Thyroid gland (tissue), 4 donors: ENCODE measurements at regions not wholly inside any gene's neighbourhood (a gene's known extent, or its start where the extent isn't known, plus 50 kb on each side); places are given as distances from the start of the nearest gene placed in this dataset.
"Not testable (repeated sequence)": the region's sequence is repeated elsewhere in the genome, so short reads cannot be mapped to it uniquely, and the experiment has no call there.

Experiments used
- DNase-seq, 2 donors: peaks; one replicate each; pipeline ENCODE4 v3.0.0-alpha.2; 2019
- H3K27ac ChIP-seq, 3 donors: fragments of 200-600 bp; sonication (generic); 1 replicate in 2 of 3; 2 replicates in 1 of 3; pipeline ENCODE4 v1.5.1; 2016 to 2019; ENCODE audit warnings: mild to moderate bottlenecking in 1 of 3, moderate library complexity in 1 of 3
- H3K27me3 ChIP-seq: fragments of 200-600 bp; sonication (generic); one replicate; pipeline ENCODE4 v1.5.1; 2019
- H3K36me3 ChIP-seq, 2 donors: fragments of 200-600 bp; sonication (generic); one replicate each; pipeline ENCODE4 v1.5.1; 2016 to 2019
- H3K4me1 ChIP-seq, 2 donors: fragments of 200-600 bp; sonication (generic); one replicate each; pipeline ENCODE4 v1.5.1; 2017 to 2019
- H3K4me3 ChIP-seq, 3 donors: fragments of 200-600 bp; sonication (generic); replicated peaks in 1 of 3; 1 replicate in 2 of 3; 2 replicates in 1 of 3; pipeline ENCODE4 v1.5.1; 2016; ENCODE audit warnings: mild to moderate bottlenecking in 1 of 3
- H3K9me3 ChIP-seq: fragments of 200-600 bp; sonication (generic); one replicate; pipeline ENCODE4 v1.5.1; 2017
- POLR2A ChIP-seq, 2 donors: fragments of 450-650 bp; IDR thresholded peaks; one replicate each; pipeline ENCODE4 v1.6.1; 2017; ENCODE audit warnings: antibody characterized with exemption in 2 of 2, mild to moderate bottlenecking in 2 of 2, moderate library complexity in 1 of 2
- WGBS, 2 donors: methylation state at CpG; one replicate each; pipeline ENCODE4 v1.1.5; 2017; 5-methylcytosine and 5-hydroxymethylcytosine counted together
- intact Hi-C: fragments of 100-400 bp; cut with DNase I; formaldehyde crosslinking; loops from one replicate; pipeline ENCODE4 v1.15.1; 2023
- TF ChIP-seq, protein P1 (sequence below), 6 experiments: fragments of 200-600 bp in 3 of 6; fragments of 450-650 bp in 3 of 6; sonication (generic) in 3 of 6; IDR thresholded peaks; one replicate each; pipeline ENCODE4 v1.5.1; 2016 to 2019; ENCODE audit warnings: antibody characterized with exemption in 6 of 6, mild to moderate bottlenecking in 2 of 6, inconsistent platforms in 1 of 6, moderate library complexity in 1 of 6

DNA sequence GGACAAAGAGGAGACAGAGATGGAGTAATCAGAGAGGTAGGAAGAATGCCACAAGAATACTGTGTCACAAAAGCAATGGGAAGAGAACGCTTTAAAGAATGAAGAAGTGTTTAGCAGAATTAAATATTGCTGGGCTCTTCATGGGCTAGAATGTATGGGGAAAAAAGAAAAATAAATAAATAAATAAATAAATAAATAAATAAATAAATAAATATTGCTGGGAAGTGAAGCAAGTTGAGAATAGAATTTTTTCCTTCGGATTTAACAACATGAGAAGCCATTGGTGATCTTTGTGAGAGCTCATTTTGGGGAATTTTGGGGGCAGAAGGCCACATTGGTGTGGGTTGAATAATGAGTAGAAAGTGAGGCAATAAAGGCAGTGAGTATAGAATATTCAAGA lies 59.7 kb upstream of the FRMPD3 start:
- no peaks in the 10 kb centered on the region for H3K4me1 ChIP-seq
- 83 to 91% methylated on average over 2 of the region's 2 CpGs for WGBS, 2 donors
- no peaks in the 10 kb centered on the region for H3K9me3 ChIP-seq
- intact Hi-C loops, result no loop called here
- DNase-seq, result no peak
- no peaks in the 10 kb centered on the region for H3K27me3 ChIP-seq
- no peaks in the 10 kb centered on the region for H3K36me3 ChIP-seq
- no peak overlapping the region for H3K27ac ChIP-seq
- TF ChIP-seq POLR2A (IDR thresholded peaks at IDR 0.05), result no peak
- TF ChIP-seq, protein P1, sequence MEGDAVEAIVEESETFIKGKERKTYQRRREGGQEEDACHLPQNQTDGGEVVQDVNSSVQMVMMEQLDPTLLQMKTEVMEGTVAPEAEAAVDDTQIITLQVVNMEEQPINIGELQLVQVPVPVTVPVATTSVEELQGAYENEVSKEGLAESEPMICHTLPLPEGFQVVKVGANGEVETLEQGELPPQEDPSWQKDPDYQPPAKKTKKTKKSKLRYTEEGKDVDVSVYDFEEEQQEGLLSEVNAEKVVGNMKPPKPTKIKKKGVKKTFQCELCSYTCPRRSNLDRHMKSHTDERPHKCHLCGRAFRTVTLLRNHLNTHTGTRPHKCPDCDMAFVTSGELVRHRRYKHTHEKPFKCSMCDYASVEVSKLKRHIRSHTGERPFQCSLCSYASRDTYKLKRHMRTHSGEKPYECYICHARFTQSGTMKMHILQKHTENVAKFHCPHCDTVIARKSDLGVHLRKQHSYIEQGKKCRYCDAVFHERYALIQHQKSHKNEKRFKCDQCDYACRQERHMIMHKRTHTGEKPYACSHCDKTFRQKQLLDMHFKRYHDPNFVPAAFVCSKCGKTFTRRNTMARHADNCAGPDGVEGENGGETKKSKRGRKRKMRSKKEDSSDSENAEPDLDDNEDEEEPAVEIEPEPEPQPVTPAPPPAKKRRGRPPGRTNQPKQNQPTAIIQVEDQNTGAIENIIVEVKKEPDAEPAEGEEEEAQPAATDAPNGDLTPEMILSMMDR (IDR thresholded peaks at IDR 0.05), result no peak
- H3K4me3 ChIP-seq, result no peak overlapping the region

DNA sequence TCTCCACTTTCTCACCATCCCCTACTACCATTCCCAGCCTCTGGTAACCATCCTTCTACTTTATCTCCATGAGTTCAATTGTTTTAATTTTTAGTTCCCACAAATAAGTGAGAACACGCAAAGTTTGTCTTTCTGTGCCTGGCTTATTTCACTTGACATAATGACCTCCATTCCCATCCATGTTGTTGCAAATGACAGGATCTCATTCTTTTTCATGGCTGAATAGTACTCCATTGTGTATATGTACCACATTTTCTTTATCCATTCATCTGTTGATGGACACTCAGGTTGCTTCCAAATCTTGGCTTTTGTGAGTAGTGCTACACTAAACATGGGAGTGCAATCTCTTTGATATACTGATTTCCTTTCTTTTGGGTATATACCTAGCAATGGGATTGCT lies 55.8 kb upstream of the FRMPD3 start:
- H3K27ac ChIP-seq, H3K4me3 ChIP-seq, H3K4me1 ChIP-seq, H3K9me3 ChIP-seq, DNase-seq, H3K27me3 ChIP-seq, H3K36me3 ChIP-seq, intact Hi-C loops: not testable (repeated sequence)
- WGBS, 2 donors, result 100% methylated on average over 1 of the region's 1 CpG

DNA sequence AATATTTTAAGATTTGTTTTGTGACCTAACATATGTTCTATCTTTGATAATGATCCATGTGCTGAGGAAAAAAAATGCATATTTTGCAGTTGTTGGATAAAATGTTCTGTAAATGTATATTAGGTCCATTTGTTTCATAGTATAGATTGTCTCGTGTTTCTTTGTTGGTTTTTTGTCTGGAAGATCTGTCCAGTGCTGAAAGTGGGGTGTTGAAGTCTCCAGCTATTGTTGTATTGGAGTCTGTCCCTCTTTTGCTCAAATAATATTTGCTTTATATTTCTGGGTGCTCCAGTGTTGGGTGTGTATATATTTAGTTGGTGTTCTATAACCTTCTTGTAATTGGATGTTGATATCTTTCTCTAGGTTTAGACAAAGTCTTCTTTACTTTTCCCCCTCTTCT lies 53.2 kb upstream of the FRMPD3 start:
- no peak overlapping the region for H3K27ac ChIP-seq
- DNase-seq, result no peak
- no peak for TF ChIP-seq POLR2A (IDR thresholded peaks at IDR 0.05)
- TF ChIP-seq, protein P1 (IDR thresholded peaks at IDR 0.05), result no peak
- H3K4me1 ChIP-seq, result no peaks in the 10 kb centered on the region
- intact Hi-C loops, result no loop called here
- 10 to 31% methylated on average over 1 of the region's 1 CpG for WGBS, 2 donors
- H3K36me3 ChIP-seq, result no peaks in the 10 kb centered on the region
- no peaks in the 10 kb centered on the region for H3K27me3 ChIP-seq
- no peak overlapping the region for H3K4me3 ChIP-seq
- H3K9me3 ChIP-seq, result no peaks in the 10 kb centered on the region

DNA sequence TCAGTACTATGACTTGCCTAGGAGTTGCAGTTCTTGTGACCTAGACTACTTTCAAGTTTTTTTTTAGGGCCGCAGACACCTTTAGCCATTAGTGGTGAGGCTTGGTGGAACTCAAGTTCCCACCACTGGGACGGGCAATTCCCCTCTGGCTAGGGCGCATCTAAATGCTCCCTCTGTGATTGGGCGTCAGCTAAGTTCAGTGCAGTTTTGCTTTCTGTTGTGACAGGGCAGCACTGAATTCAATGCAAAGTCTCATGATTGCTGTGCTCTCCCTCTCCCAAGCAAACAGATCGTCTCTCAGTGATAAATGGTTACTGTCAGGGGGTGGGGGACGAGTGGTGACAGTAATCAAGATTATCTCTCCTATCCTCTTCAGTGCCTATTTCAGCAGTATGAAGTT lies 52.7 kb upstream of the FRMPD3 start:
- DNase-seq, result no peak

DNA sequence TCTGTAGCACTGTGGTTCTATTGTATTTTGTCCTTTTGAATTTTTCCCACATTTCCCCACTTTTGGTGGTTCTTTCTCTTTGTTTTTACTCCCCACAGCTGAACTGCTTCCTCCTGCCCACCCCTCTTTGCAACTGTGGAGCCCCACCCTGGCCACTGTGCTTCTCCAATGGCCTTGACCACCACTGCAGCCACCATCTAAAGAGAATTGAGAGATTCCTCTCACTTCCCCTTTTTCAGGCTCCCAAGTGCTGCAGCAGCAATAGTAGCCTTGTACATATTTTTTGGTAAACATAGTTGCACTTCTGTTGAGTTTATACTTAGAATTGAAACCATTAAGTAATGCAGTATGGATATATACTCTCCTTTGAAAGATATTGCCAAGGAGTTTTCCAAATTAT lies 51.3 kb upstream of the FRMPD3 start:
- Histone ChIP-seq H3K4me1 (no peaks in the 10 kb centered on the region), H3K27ac (no peak overlapping the region), H3K27me3 (no peaks in the 10 kb centered on the region), H3K4me3 (no peak overlapping the region), H3K9me3 (no peaks in the 10 kb centered on the region), H3K36me3 (no peaks in the 10 kb centered on the region)
- intact Hi-C loops, result no loop called here
- no peak for DNase-seq
- TF ChIP-seq, protein P1 (IDR thresholded peaks at IDR 0.05), result no peak
- no peak for TF ChIP-seq POLR2A (IDR thresholded peaks at IDR 0.05)

More for the DNA sequence above, 52.7 kb upstream of the FRMPD3 start:
- TF ChIP-seq POLR2A (IDR thresholded peaks at IDR 0.05), result no peak
- TF ChIP-seq, protein P1 (IDR thresholded peaks at IDR 0.05), result no peak
- no peaks in the 10 kb centered on the region for H3K36me3 ChIP-seq
- no peak overlapping the region for H3K4me3 ChIP-seq
- no peaks in the 10 kb centered on the region for H3K4me1 ChIP-seq
- intact Hi-C loops, result no loop called here
- no peak overlapping the region for H3K27ac ChIP-seq
- WGBS, 2 donors, result 45 to 59% methylated on average over 4 to 6 of the region's 6 CpGs
- H3K27me3 ChIP-seq, result no peaks in the 10 kb centered on the region
- no peaks in the 10 kb centered on the region for H3K9me3 ChIP-seq
